ENCODE measurements at regions not wholly inside any gene's neighbourhood (a gene's known extent, or its start where the extent isn't known, plus 50 kb on each side); places are given as distances from the start of the nearest gene placed in this dataset.

DNA sequence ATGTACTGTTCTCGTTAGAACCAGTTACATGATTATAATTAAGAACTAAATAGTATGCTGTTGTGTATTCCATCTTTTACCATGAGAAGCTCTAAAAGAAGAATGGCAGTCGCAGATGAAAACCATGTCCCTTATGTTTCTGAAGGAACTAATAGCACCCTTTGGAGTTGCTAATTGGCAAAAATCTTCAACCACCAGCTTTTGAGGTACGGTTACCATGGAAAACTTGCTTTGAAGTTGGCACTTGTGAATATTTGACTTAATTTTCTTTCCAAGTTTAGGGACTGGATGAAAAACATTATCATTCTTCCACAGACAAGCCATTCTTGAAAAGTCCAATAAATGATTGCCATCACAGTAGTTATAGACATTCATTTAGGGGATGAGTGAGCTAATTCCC is 666.6 kb upstream of the ROBO1 start:
- TF ChIP-seq, protein P1, sequence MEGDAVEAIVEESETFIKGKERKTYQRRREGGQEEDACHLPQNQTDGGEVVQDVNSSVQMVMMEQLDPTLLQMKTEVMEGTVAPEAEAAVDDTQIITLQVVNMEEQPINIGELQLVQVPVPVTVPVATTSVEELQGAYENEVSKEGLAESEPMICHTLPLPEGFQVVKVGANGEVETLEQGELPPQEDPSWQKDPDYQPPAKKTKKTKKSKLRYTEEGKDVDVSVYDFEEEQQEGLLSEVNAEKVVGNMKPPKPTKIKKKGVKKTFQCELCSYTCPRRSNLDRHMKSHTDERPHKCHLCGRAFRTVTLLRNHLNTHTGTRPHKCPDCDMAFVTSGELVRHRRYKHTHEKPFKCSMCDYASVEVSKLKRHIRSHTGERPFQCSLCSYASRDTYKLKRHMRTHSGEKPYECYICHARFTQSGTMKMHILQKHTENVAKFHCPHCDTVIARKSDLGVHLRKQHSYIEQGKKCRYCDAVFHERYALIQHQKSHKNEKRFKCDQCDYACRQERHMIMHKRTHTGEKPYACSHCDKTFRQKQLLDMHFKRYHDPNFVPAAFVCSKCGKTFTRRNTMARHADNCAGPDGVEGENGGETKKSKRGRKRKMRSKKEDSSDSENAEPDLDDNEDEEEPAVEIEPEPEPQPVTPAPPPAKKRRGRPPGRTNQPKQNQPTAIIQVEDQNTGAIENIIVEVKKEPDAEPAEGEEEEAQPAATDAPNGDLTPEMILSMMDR (IDR thresholded peaks at IDR 0.05), result no peak
- TF ChIP-seq POLR2A (IDR thresholded peaks at IDR 0.05) (no peak), EP300 (IDR thresholded peaks at IDR 0.05) (no peak)

All from suprapubic skin (tissue), 3 donors.